ENCODE measurements at regions not wholly inside any gene's neighbourhood (a gene's known extent, or its start where the extent isn't known, plus 50 kb on each side); places are given as distances from the start of the nearest gene placed in this dataset.

GRCh38 chr16:8512941-8513624, 77.2 kb downstream of the TMEM114 start:
- H3K4me2 ChIP-seq: no peak overlapping the region
- ChIA-PET CTCF (no interaction called here), POLR2A (no interaction called here)
- 9% methylated on average over 8 of the region's 8 CpGs for WGBS (ENCODE audit: missing lambda C conversion rate)
- H3K27ac ChIP-seq: no peak overlapping the region
- TF ChIP-seq MYC (IDR thresholded peaks at IDR 0.05; ENCODE audit: borderline replicate concordance, low read length): no peak
- TF ChIP-seq BHLHE40 (IDR thresholded peaks at IDR 0.05; ENCODE audit: low read depth, low read length): no peak
- TF ChIP-seq ZC3H11A (IDR thresholded peaks at IDR 0.05): no peak
- TF ChIP-seq ZFP36 (IDR thresholded peaks at IDR 0.05; ENCODE audit: borderline replicate concordance, partially characterized antibody): no peak
- no peak for TF ChIP-seq NFE2L2 (conservative IDR thresholded peaks at IDR 0.05; ENCODE audit: low read length)
- TF ChIP-seq, protein P1, sequence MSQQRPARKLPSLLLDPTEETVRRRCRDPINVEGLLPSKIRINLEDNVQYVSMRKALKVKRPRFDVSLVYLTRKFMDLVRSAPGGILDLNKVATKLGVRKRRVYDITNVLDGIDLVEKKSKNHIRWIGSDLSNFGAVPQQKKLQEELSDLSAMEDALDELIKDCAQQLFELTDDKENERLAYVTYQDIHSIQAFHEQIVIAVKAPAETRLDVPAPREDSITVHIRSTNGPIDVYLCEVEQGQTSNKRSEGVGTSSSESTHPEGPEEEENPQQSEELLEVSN (IDR thresholded peaks at IDR 0.05; ENCODE audit: borderline replicate concordance, low read depth): no peak
- no peak for TF ChIP-seq POLR2AphosphoS2 (conservative IDR thresholded peaks at IDR 0.05; ENCODE audit: low read length)
- no peak for TF ChIP-seq FOSL2 (IDR thresholded peaks at IDR 0.05)
- no peak for TF ChIP-seq FOSL2 (CRISPR knock-in tag; IDR thresholded peaks at IDR 0.05)
- TF ChIP-seq, protein P2, sequence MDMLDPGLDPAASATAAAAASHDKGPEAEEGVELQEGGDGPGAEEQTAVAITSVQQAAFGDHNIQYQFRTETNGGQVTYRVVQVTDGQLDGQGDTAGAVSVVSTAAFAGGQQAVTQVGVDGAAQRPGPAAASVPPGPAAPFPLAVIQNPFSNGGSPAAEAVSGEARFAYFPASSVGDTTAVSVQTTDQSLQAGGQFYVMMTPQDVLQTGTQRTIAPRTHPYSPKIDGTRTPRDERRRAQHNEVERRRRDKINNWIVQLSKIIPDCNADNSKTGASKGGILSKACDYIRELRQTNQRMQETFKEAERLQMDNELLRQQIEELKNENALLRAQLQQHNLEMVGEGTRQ (IDR thresholded peaks at IDR 0.05): no peak
- no peak for TF ChIP-seq RNF2 (IDR thresholded peaks at IDR 0.05; ENCODE audit: borderline replicate concordance, low read depth)
- TF ChIP-seq EHF (CRISPR knock-in tag; IDR thresholded peaks at IDR 0.05): no peak
- TF ChIP-seq ZNF302 (CRISPR knock-in tag; IDR thresholded peaks at IDR 0.05): no peak
- TF ChIP-seq HEYL (CRISPR knock-in tag; IDR thresholded peaks at IDR 0.05): no peak
- no peak overlapping the region for H3K4me3 ChIP-seq
- no peaks in the 10 kb centered on the region for H3K4me1 ChIP-seq
- ATAC-seq (no peak), FAIRE-seq (no peak), DNase-seq (ENCODE audit: low read depth in 1 of 2, low spot score in 1 of 2) (no peak)
- H3K9me3 ChIP-seq: no peaks in the 10 kb centered on the region

DNA sequence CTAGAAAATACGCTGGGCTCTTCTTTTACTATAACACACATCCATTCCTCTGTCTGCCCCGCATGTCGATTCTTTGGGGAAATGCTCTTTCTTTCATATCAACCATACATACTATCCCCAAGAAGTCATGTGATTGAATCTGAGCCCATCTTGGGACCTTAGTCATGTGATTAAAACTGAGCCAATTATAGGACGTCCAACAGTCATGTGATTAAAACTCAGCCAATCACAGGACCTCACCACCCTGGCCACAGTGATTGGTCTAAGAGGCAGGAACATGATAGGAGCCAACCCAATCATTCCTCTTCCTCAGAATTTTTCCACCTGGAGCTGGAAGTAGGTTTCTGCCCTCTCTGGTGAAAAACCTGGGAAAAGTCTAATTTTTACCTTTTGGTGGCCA, 78.8 kb downstream of the TMEM114 start:
- Histone ChIP-seq H3K9me3 (no peaks in the 10 kb centered on the region), H3K27ac (no peak overlapping the region), H3K4me1 (no peaks in the 10 kb centered on the region), H3K4me3 (no peak overlapping the region), H3K4me2 (no peak overlapping the region)
- no peak for FAIRE-seq
- WGBS (ENCODE audit: missing lambda C conversion rate): 40% methylated on average over 4 of the region's 4 CpGs
- POLR2A ChIA-PET: no interaction called here
- CTCF ChIA-PET: interaction anchor here (0.6 kb wide), 1 partner anchor 35 kb away, joined by 3 read pairs; no protein-coding TSS in a partner anchor
- no peak; a peak in 1 of 6 replicates for ATAC-seq
- TF ChIP-seq, protein P2 (IDR thresholded peaks at IDR 0.05): peak; percentile 87
- no peak for TF ChIP-seq CHD2 (IDR thresholded peaks at IDR 0.05; ENCODE audit: low read length, partially characterized antibody)
- peak in 1 of 2 experiments; percentile 23 for DNase-seq (ENCODE audit: low read depth in 1 of 2, low spot score in 1 of 2)

GRCh38 chr16:8510160-8510559, 80.2 kb downstream of the TMEM114 start:
- H3K9me3 ChIP-seq: no peaks in the 10 kb centered on the region
- H3K27ac ChIP-seq: no peak overlapping the region
- ATAC-seq (no peak), FAIRE-seq (no peak), DNase-seq (ENCODE audit: low read depth in 1 of 2, low spot score in 1 of 2) (no peak)
- no peak overlapping the region for H3K4me2 ChIP-seq
- no peak overlapping the region for H3K4me3 ChIP-seq
- 11% methylated on average over 6 of the region's 6 CpGs for WGBS (ENCODE audit: missing lambda C conversion rate)
- CTCF ChIA-PET: no interaction called here
- POLR2A ChIA-PET: no interaction called here
- H3K4me1 ChIP-seq: no peaks in the 10 kb centered on the region
- TF ChIP-seq FOXS1 (CRISPR knock-in tag; IDR thresholded peaks at IDR 0.05) (no peak), SREBF2 (IDR thresholded peaks at IDR 0.05) (no peak), RAD21 (conservative IDR thresholded peaks at IDR 0.05 in 1 of 2, IDR thresholded peaks at IDR 0.05 in 1 of 2) (no peak), ATOH8 (CRISPR knock-in tag; IDR thresholded peaks at IDR 0.05; ENCODE audit: low read depth) (no peak), MYC (IDR thresholded peaks at IDR 0.05; ENCODE audit: borderline replicate concordance, low read length) (no peak), HMGXB4 (CRISPR knock-in tag; IDR thresholded peaks at IDR 0.05; ENCODE audit: borderline replicate concordance) (no peak), KDM1A (IDR thresholded peaks at IDR 0.05; ENCODE audit: low read depth) (no peak), GATA3 (IDR thresholded peaks at IDR 0.05; ENCODE audit: borderline replicate concordance) (no peak), MAFK (IDR thresholded peaks at IDR 0.05; ENCODE audit: partially characterized antibody) (no peak), BHLHE40 (IDR thresholded peaks at IDR 0.05; ENCODE audit: low read depth, low read length) (no peak), JUN (IDR thresholded peaks at IDR 0.05) (no peak)
- TF ChIP-seq, protein P3, sequence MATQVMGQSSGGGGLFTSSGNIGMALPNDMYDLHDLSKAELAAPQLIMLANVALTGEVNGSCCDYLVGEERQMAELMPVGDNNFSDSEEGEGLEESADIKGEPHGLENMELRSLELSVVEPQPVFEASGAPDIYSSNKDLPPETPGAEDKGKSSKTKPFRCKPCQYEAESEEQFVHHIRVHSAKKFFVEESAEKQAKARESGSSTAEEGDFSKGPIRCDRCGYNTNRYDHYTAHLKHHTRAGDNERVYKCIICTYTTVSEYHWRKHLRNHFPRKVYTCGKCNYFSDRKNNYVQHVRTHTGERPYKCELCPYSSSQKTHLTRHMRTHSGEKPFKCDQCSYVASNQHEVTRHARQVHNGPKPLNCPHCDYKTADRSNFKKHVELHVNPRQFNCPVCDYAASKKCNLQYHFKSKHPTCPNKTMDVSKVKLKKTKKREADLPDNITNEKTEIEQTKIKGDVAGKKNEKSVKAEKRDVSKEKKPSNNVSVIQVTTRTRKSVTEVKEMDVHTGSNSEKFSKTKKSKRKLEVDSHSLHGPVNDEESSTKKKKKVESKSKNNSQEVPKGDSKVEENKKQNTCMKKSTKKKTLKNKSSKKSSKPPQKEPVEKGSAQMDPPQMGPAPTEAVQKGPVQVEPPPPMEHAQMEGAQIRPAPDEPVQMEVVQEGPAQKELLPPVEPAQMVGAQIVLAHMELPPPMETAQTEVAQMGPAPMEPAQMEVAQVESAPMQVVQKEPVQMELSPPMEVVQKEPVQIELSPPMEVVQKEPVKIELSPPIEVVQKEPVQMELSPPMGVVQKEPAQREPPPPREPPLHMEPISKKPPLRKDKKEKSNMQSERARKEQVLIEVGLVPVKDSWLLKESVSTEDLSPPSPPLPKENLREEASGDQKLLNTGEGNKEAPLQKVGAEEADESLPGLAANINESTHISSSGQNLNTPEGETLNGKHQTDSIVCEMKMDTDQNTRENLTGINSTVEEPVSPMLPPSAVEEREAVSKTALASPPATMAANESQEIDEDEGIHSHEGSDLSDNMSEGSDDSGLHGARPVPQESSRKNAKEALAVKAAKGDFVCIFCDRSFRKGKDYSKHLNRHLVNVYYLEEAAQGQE (IDR thresholded peaks at IDR 0.05): no peak

All from A549 (cell line).